HEK293T (cell line): ENCODE measurements at regions not wholly inside any gene's neighbourhood (a gene's known extent, or its start where the extent isn't known, plus 50 kb on each side); places are given as distances from the start of the nearest gene placed in this dataset.

Experiments
- ARNT ChIP-seq: fragments of 450-650 bp; IDR thresholded peaks from 2 replicates; pipeline ENCODE4 v1.6.1; 2017; ENCODE audit warnings: mild to moderate bottlenecking
- BHLHE40 ChIP-seq: fragments of 450-650 bp; IDR thresholded peaks from 2 replicates; pipeline ENCODE4 v1.6.1; 2016; ENCODE audit warnings: mild to moderate bottlenecking, moderate library complexity, borderline replicate concordance
- CTBP1 ChIP-seq: fragments of 450-650 bp; IDR thresholded peaks from 2 replicates; pipeline ENCODE4 v1.6.1; 2016; ENCODE audit warnings: borderline replicate concordance
- ELF4 ChIP-seq: fragments of 450-650 bp; IDR thresholded peaks from 2 replicates; pipeline ENCODE4 v1.6.1; 2017; ENCODE audit warnings: antibody characterized with exemption
- LEF1 ChIP-seq: fragments of 450-650 bp; IDR thresholded peaks from 2 replicates; pipeline ENCODE4 v1.6.1; 2017; ENCODE audit warnings: mild to moderate bottlenecking, borderline replicate concordance
- SP1 ChIP-seq: fragments of 450-650 bp; IDR thresholded peaks from 2 replicates; pipeline ENCODE4 v1.6.1; 2017
- SUZ12 ChIP-seq: fragments of 450-650 bp; IDR thresholded peaks from 2 replicates; pipeline ENCODE4 v1.6.1; 2016; ENCODE audit warnings: mild to moderate bottlenecking
- TARDBP ChIP-seq: fragments of 450-650 bp; IDR thresholded peaks from 2 replicates; pipeline ENCODE4 v1.6.1; 2016
- ZNF384 ChIP-seq: fragments of 450-650 bp; IDR thresholded peaks from 2 replicates; pipeline ENCODE4 v1.6.1; 2016

DNA sequence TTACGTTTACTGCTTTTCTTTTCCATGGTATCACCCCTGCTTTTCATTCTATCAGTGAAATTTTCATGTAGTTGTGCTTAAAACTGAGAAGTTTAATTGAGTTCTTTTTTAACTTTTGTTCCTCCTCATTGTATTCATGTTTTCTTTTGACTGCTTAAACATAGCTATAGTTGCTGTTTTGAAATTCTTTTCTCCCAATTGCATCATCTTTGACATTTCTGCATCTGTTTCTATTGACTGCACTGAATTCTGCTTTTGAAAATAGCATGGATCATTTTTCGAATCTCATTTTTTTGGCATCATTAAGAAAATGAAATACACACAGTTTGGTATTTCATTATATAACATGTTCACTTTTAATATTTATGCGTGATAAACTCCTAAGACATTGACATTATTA is 694.9 kb downstream of the MECOM start:
- TF ChIP-seq SP1 (no peak), ZNF384 (no peak), SUZ12 (no peak), TARDBP (no peak), LEF1 (no peak), ARNT (no peak), ELF4 (no peak), BHLHE40 (no peak), CTBP1 (no peak)
